Natural killer cell (primary cell): ENCODE measurements at regions not wholly inside any gene's neighbourhood (a gene's known extent, or its start where the extent isn't known, plus 50 kb on each side); places are given as distances from the start of the nearest gene placed in this dataset.

Experiments used
- ATAC-seq, 3 donors: fragments of 150-1000 bp in 2 of 3; fragments of 200-7000 bp in 1 of 3; cut with Tn5 transposase; 1 replicate in 1 of 3; 2 replicates in 2 of 3; pipeline ENCODE4 v1.10.0; 2021; ENCODE audit warnings: mild to moderate bottlenecking in 2 of 3, moderate library complexity in 2 of 3
- DNase-seq, 2 donors: peaks; one replicate each; pipeline versions ENCODE4 v3.0.0 to v3.0.0-alpha.2; 2013 to 2021; ENCODE audit warnings: mixed read lengths in 1 of 2
- H3K27ac ChIP-seq: one replicate; pipeline ENCODE4 v1.5.1; 2013; ENCODE audit warnings: mild to moderate bottlenecking, low read length
- H3K27me3 ChIP-seq: one replicate; pipeline ENCODE4 v1.6.1; 2013; ENCODE audit warnings: low read length; ENCODE audit not compliant: control insufficient read depth, insufficient read depth
- H3K36me3 ChIP-seq: one replicate; pipeline ENCODE4 v1.6.1; 2013; ENCODE audit warnings: low read length; ENCODE audit not compliant: control insufficient read depth, insufficient read depth
- H3K4me1 ChIP-seq: one replicate; pipeline ENCODE4 v1.6.1; 2013; ENCODE audit warnings: low read length; ENCODE audit not compliant: control insufficient read depth, insufficient read depth
- H3K4me3 ChIP-seq: one replicate; pipeline ENCODE4 v1.5.1; 2013; ENCODE audit warnings: low read length
- H3K9me3 ChIP-seq: one replicate; pipeline ENCODE4 v1.6.1; 2013; ENCODE audit warnings: low read length; ENCODE audit not compliant: control insufficient read depth, insufficient read depth
- H3K27ac Mint-ChIP-seq, 2 donors: one replicate each; pipeline ENCODE4 v1.8.0; 2022; ENCODE audit warnings: mild to moderate bottlenecking in 2 of 2, mixed read lengths in 2 of 2, moderate library complexity in 1 of 2
- H3K27me3 Mint-ChIP-seq, 2 donors: one replicate each; pipeline ENCODE4 v1.8.0; 2022; ENCODE audit warnings: low read depth in 2 of 2, mixed read lengths in 2 of 2
- H3K36me3 Mint-ChIP-seq: one replicate; pipeline ENCODE4 v1.8.0; 2022; ENCODE audit warnings: mixed read lengths
- H3K4me1 Mint-ChIP-seq, 2 donors: one replicate each; pipeline ENCODE4 v1.8.0; 2022; ENCODE audit warnings: mixed read lengths in 2 of 2
- H3K4me3 Mint-ChIP-seq: one replicate; pipeline ENCODE4 v1.8.0; 2022; ENCODE audit warnings: mild to moderate bottlenecking, moderate library complexity, mixed read lengths
- H3K9me3 Mint-ChIP-seq, 2 donors: one replicate each; pipeline ENCODE4 v1.8.0; 2022; ENCODE audit warnings: mixed read lengths in 2 of 2
- WGBS: methylation state at CpG from one replicate; pipeline ENCODE4 v1.1.7; 2013; ENCODE audit warnings: missing lambda C conversion rate; ENCODE audit not compliant: insufficient coverage; 5-methylcytosine and 5-hydroxymethylcytosine counted together
- intact Hi-C: fragments of 100-400 bp; cut with micrococcal nuclease; formaldehyde crosslinking; loops from one replicate; pipeline ENCODE4 v1.14.2; 2022
- TF ChIP-seq, protein P1 (sequence below): fragments of 200-600 bp; IDR thresholded peaks from one replicate; pipeline ENCODE4 v1.8.0; 2022; ENCODE audit warnings: antibody characterized with exemption

DNA sequence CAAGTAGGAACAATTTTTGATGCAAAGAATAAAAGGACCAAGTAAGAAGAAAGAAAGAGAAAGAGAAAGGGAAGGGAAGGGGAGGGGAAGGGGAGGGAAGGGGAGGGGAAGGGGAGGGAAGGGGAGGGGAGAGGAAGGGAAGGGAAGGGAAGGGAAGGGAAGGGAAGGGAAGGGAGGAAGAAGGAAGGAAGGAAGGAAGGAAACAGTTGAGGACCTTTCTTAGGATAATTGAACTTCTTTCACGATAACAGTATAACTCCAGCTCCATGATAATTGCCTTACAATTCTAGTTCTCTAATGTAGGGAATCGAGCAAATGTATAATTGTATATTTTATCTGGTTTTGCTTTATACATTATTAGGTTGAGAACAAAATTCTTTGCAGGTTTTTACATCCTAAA is 556.2 kb upstream of the PCDH10 start:
- DNase-seq (no peak), ATAC-seq (no peak)
- Mint-ChIP-seq H3K27ac (no peak overlapping the region), H3K36me3 (peaks cover 6% of the 10 kb centered on the region), H3K4me3 (no peak overlapping the region), H3K27me3 (no peaks in the 10 kb centered on the region), H3K4me1 (no peaks in the 10 kb centered on the region), H3K9me3 (peaks cover 5 to 10% of the 10 kb centered on the region in 2 donors)
- TF ChIP-seq, protein P1, sequence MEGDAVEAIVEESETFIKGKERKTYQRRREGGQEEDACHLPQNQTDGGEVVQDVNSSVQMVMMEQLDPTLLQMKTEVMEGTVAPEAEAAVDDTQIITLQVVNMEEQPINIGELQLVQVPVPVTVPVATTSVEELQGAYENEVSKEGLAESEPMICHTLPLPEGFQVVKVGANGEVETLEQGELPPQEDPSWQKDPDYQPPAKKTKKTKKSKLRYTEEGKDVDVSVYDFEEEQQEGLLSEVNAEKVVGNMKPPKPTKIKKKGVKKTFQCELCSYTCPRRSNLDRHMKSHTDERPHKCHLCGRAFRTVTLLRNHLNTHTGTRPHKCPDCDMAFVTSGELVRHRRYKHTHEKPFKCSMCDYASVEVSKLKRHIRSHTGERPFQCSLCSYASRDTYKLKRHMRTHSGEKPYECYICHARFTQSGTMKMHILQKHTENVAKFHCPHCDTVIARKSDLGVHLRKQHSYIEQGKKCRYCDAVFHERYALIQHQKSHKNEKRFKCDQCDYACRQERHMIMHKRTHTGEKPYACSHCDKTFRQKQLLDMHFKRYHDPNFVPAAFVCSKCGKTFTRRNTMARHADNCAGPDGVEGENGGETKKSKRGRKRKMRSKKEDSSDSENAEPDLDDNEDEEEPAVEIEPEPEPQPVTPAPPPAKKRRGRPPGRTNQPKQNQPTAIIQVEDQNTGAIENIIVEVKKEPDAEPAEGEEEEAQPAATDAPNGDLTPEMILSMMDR = no peak
- Histone ChIP-seq H3K4me1 (no peaks in the 10 kb centered on the region), H3K36me3 (no peaks in the 10 kb centered on the region), H3K4me3 (no peak overlapping the region), H3K27me3 (no peaks in the 10 kb centered on the region), H3K27ac (no peak overlapping the region), H3K9me3 (peaks cover 4% of the 10 kb centered on the region)
- no CpG with 5 or more reads among the region's 2 CpGs for WGBS
- intact Hi-C loops = no loop called here

DNA sequence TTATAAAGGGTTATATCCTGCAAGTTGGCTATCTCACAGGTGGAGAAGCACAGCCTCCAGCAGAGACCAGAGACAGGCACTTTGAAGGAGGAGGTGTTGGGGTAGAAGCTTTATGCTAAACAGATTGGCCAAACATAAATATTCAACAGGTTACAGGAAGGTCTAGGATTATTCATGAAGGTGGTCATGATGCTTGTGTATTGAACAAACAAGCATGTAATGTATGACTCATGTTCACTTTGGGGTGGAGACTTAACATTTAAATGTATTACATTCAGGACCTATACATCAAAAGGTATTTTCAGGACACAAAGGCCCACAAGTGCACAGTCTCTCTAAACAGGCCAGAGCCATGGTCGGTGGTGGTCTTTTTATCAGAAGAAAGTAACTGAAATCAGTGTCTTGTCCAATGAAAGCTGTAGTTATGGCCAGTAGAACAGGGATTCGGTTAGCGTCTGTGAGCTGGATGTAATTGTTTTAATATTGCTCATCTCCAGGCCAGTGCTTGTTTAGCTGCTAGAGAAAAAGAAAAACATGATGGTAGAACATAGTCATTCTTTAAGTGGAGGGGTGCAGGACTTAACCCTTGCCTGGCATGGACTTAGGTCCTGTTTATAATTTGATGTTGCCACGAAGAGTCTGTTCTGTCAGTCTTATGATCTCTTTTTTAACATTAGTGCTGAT is 555.2 kb upstream of the PCDH10 start:
- peaks cover 5 to 10% of the 10 kb centered on the region in 2 donors for H3K9me3 Mint-ChIP-seq
- Histone ChIP-seq H3K4me3 (no peak overlapping the region), H3K27me3 (no peaks in the 10 kb centered on the region), H3K4me1 (no peaks in the 10 kb centered on the region), H3K36me3 (no peaks in the 10 kb centered on the region), H3K9me3 (peaks cover 4% of the 10 kb centered on the region), H3K27ac (no peak overlapping the region)
- intact Hi-C loops = no loop called here
- peaks cover 6% of the 10 kb centered on the region for H3K36me3 Mint-ChIP-seq
- DNase-seq = no peak
- H3K27ac Mint-ChIP-seq = no peak overlapping the region
- H3K4me1 Mint-ChIP-seq = no peaks in the 10 kb centered on the region
- ATAC-seq = no peak
- 57% methylated on average over 4 of the region's 4 CpGs for WGBS
- H3K27me3 Mint-ChIP-seq = no peaks in the 10 kb centered on the region
- H3K4me3 Mint-ChIP-seq = no peak overlapping the region
- TF ChIP-seq, protein P1 = no peak

DNA sequence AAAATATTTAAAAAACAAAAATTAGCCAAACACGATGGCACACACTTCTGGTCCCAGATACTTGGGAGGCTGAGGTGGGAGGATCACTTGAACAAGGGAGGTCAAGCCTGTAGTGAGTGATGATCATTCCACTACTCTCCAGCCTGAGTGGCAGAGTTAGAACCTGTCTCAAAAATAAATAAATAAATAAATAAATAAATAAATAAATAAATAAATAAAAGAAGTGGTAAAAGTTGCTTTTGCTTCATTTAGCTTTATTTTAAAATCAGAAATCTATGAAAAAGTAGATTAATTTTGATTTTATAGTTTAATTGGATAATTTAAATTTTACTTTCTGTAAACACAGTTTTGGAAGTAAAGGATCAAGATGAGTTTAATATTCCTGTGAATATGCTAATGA is 552.9 kb upstream of the PCDH10 start:
- Mint-ChIP-seq H3K36me3 (peaks cover 6% of the 10 kb centered on the region), H3K27ac (no peak overlapping the region), H3K4me3 (no peak overlapping the region), H3K9me3 (peaks cover 5 to 12% of the 10 kb centered on the region in 2 donors), H3K4me1 (no peaks in the 10 kb centered on the region), H3K27me3 (no peaks in the 10 kb centered on the region)
- peaks cover 4% of the 10 kb centered on the region for H3K9me3 ChIP-seq
- no peak overlapping the region for H3K4me3 ChIP-seq
- no peaks in the 10 kb centered on the region for H3K36me3 ChIP-seq
- no CpG with 5 or more reads among the region's 1 CpG for WGBS
- intact Hi-C loops = no loop called here
- H3K27me3 ChIP-seq = no peaks in the 10 kb centered on the region
- TF ChIP-seq, protein P1 = no peak
- H3K4me1 ChIP-seq = no peaks in the 10 kb centered on the region
- H3K27ac ChIP-seq = no peak overlapping the region
- DNase-seq (no peak), ATAC-seq (no peak)

DNA sequence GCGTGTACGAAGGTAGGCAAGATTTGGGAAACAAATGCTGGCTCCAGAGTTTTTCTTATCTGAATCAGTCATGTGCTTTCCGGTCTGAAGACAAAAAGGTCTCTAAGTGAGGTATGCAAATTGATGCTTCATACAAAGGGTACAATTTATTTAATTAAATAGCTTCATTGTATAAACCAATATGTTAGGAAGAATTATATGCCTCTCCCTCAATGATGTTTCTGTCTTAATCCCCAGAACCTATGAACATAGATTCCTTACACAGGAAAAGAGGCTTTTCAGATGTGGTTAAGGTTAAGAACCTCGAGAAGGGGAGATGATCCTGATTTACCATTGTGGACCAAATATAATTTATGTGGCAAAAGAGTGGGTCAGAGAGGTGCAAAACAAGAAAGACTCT is 543.5 kb upstream of the PCDH10 start:
- TF ChIP-seq, protein P1 = no peak
- H3K9me3 ChIP-seq = no peaks in the 10 kb centered on the region
- Mint-ChIP-seq H3K27ac (no peak overlapping the region), H3K4me3 (no peak overlapping the region), H3K36me3 (no peaks in the 10 kb centered on the region), H3K9me3 (peaks cover 2 to 13% of the 10 kb centered on the region in 2 donors), H3K27me3 (no peaks in the 10 kb centered on the region), H3K4me1 (no peaks in the 10 kb centered on the region)
- 44% methylated on average over 3 of the region's 4 CpGs for WGBS
- no peaks in the 10 kb centered on the region for H3K27me3 ChIP-seq
- H3K4me3 ChIP-seq = no peak overlapping the region
- no peaks in the 10 kb centered on the region for H3K36me3 ChIP-seq
- ATAC-seq = no peak
- no peak overlapping the region for H3K27ac ChIP-seq
- no peaks in the 10 kb centered on the region for H3K4me1 ChIP-seq
- intact Hi-C loops = no loop called here
- DNase-seq = no peak
